ENCODE measurements at regions not wholly inside any gene's neighbourhood (a gene's known extent, or its start where the extent isn't known, plus 50 kb on each side); places are given as distances from the start of the nearest gene placed in this dataset.

GRCh38 chr16:49081086-49081485 is 200.6 kb downstream of the CBLN1 start:
- no peaks in the 10 kb centered on the region for H3K36me3 ChIP-seq (ENCODE audit: control insufficient read depth, insufficient read depth, low read length)
- peaks cover 9% of the 10 kb centered on the region for H3K36me3 Mint-ChIP-seq (ENCODE audit: insufficient read depth, unreplicated experiment)
- no peak overlapping the region for H3K4me3 Mint-ChIP-seq (ENCODE audit: unreplicated experiment)
- no peaks in the 10 kb centered on the region for H3K4me1 ChIP-seq
- H3K27me3 ChIP-seq (replicated peaks; ENCODE audit: control insufficient read depth, insufficient read depth, low read length) = no peaks in the 10 kb centered on the region
- peaks cover 10% of the 10 kb centered on the region for H3K27me3 Mint-ChIP-seq (ENCODE audit: insufficient read depth, unreplicated experiment)
- no peak for DNase-seq
- H3K4me3 ChIP-seq (ENCODE audit: low read depth, low read length) = no peak overlapping the region
- peaks cover 10% of the 10 kb centered on the region; the same call in 1 of the 2 replicates for H3K9me3 ChIP-seq
- TF ChIP-seq CTCF (IDR thresholded peaks at IDR 0.05; ENCODE audit: insufficient read depth in 1 of 2, low read depth in 1 of 2, low read length in 1 of 2, severe bottlenecking in 1 of 2, unreplicated experiment in 1 of 2) = no peak
- POLR2A ChIA-PET = no interaction called here
- CTCF ChIA-PET = no interaction called here
- no peak overlapping the region for H3K27ac Mint-ChIP-seq (ENCODE audit: unreplicated experiment)
- peaks cover 34% of the 10 kb centered on the region for H3K9me3 Mint-ChIP-seq (ENCODE audit: unreplicated experiment)
- intact Hi-C loops (cut with micrococcal nuclease; ENCODE audit: unreplicated experiment) = no loop called here
- H3K4me1 Mint-ChIP-seq (ENCODE audit: low read depth, unreplicated experiment) = no peaks in the 10 kb centered on the region
- BruUV-seq (replicated peaks) = no TSS peak

- Histone ChIP-seq H3K9me3 (0 out of 2 replicates have a peak, but pooled peaks cover 7% of the 10 kb centered on the region), H3K4me3 (ENCODE audit: low read depth, low read length) (no peak overlapping the region), H3K36me3 (ENCODE audit: control insufficient read depth, insufficient read depth, low read length) (no peaks in the 10 kb centered on the region), H3K4me1 (no peaks in the 10 kb centered on the region), H3K27me3 (replicated peaks; ENCODE audit: control insufficient read depth, insufficient read depth, low read length) (no peaks in the 10 kb centered on the region)
- CTCF ChIA-PET = no interaction called here
- H3K9me3 Mint-ChIP-seq (ENCODE audit: unreplicated experiment) = peaks cover 15% of the 10 kb centered on the region
- no peaks in the 10 kb centered on the region for H3K36me3 Mint-ChIP-seq (ENCODE audit: insufficient read depth, unreplicated experiment)
- H3K27ac Mint-ChIP-seq (ENCODE audit: unreplicated experiment) = no peak overlapping the region
- intact Hi-C loops (cut with micrococcal nuclease; ENCODE audit: unreplicated experiment) = no loop called here
- no peak overlapping the region for H3K4me3 Mint-ChIP-seq (ENCODE audit: unreplicated experiment)
- peaks cover 10% of the 10 kb centered on the region for H3K27me3 Mint-ChIP-seq (ENCODE audit: insufficient read depth, unreplicated experiment)
- no peak for DNase-seq
- no peak for TF ChIP-seq CTCF (IDR thresholded peaks at IDR 0.05; ENCODE audit: insufficient read depth in 1 of 2, low read depth in 1 of 2, low read length in 1 of 2, severe bottlenecking in 1 of 2, unreplicated experiment in 1 of 2)
- BruUV-seq (replicated peaks) = no TSS peak
- H3K4me1 Mint-ChIP-seq (ENCODE audit: low read depth, unreplicated experiment) = no peaks in the 10 kb centered on the region
- POLR2A ChIA-PET = no interaction called here
Observed at GRCh38 chr16:49078571-49078970, 203.1 kb downstream of the CBLN1 start.

GRCh38 chr16:49078104-49078503 is 203.5 kb downstream of the CBLN1 start:
- 0 out of 2 replicates have a peak, but pooled peaks cover 7% of the 10 kb centered on the region for H3K9me3 ChIP-seq
- H3K36me3 Mint-ChIP-seq (ENCODE audit: insufficient read depth, unreplicated experiment) = no peaks in the 10 kb centered on the region
- no peak overlapping the region for H3K4me3 ChIP-seq (ENCODE audit: low read depth, low read length)
- POLR2A ChIA-PET = no interaction called here
- no peak overlapping the region for H3K27ac Mint-ChIP-seq (ENCODE audit: unreplicated experiment)
- H3K27me3 Mint-ChIP-seq (ENCODE audit: insufficient read depth, unreplicated experiment) = peaks cover 10% of the 10 kb centered on the region
- intact Hi-C loops (cut with micrococcal nuclease; ENCODE audit: unreplicated experiment) = no loop called here
- H3K4me3 Mint-ChIP-seq (ENCODE audit: unreplicated experiment) = no peak overlapping the region
- CTCF ChIA-PET = no interaction called here
- peaks cover 15% of the 10 kb centered on the region for H3K9me3 Mint-ChIP-seq (ENCODE audit: unreplicated experiment)
- H3K36me3 ChIP-seq (ENCODE audit: control insufficient read depth, insufficient read depth, low read length) = no peaks in the 10 kb centered on the region
- no TSS peak for BruUV-seq (replicated peaks)
- no peak for DNase-seq
- no peaks in the 10 kb centered on the region for H3K4me1 Mint-ChIP-seq (ENCODE audit: low read depth, unreplicated experiment)
- no peaks in the 10 kb centered on the region for H3K27me3 ChIP-seq (replicated peaks; ENCODE audit: control insufficient read depth, insufficient read depth, low read length)
- H3K4me1 ChIP-seq = no peaks in the 10 kb centered on the region
- no peak for TF ChIP-seq CTCF (IDR thresholded peaks at IDR 0.05; ENCODE audit: insufficient read depth in 1 of 2, low read depth in 1 of 2, low read length in 1 of 2, severe bottlenecking in 1 of 2, unreplicated experiment in 1 of 2)

Data from Caco-2 (cell line).